OCI-LY1 (cell line): ENCODE measurements at regions not wholly inside any gene's neighbourhood (a gene's known extent, or its start where the extent isn't known, plus 50 kb on each side); places are given as distances from the start of the nearest gene placed in this dataset.

Experiments
- CTCF ChIP-seq: fragments of 200-600 bp; sonication (generic), shearing (Covaris generic); IDR thresholded peaks from 2 replicates; pipeline ENCODE4 v1.5.1; 2017; ENCODE audit warnings: mild to moderate bottlenecking, antibody characterized with exemption, low read length, moderate library complexity, mixed read lengths
- EZH2 ChIP-seq: fragments of 200-600 bp; sonication (generic), shearing (Covaris generic); IDR thresholded peaks from 2 replicates; pipeline ENCODE4 v1.8.0; 2017; ENCODE audit warnings: borderline replicate concordance, mixed run types, mild to moderate bottlenecking, antibody characterized with exemption, low read length, moderate library complexity, mixed read lengths

GRCh38 chr3:118400086-118400485 lies 634.6 kb downstream of the IGSF11 start:
- TF ChIP-seq CTCF (no peak), EZH2 (no peak)
